ENCODE measurements at regions not wholly inside any gene's neighbourhood (a gene's known extent, or its start where the extent isn't known, plus 50 kb on each side); places are given as distances from the start of the nearest gene placed in this dataset.
"Not testable (repeated sequence)": the region's sequence is repeated elsewhere in the genome, so short reads cannot be mapped to it uniquely, and the experiment has no call there.

DNA sequence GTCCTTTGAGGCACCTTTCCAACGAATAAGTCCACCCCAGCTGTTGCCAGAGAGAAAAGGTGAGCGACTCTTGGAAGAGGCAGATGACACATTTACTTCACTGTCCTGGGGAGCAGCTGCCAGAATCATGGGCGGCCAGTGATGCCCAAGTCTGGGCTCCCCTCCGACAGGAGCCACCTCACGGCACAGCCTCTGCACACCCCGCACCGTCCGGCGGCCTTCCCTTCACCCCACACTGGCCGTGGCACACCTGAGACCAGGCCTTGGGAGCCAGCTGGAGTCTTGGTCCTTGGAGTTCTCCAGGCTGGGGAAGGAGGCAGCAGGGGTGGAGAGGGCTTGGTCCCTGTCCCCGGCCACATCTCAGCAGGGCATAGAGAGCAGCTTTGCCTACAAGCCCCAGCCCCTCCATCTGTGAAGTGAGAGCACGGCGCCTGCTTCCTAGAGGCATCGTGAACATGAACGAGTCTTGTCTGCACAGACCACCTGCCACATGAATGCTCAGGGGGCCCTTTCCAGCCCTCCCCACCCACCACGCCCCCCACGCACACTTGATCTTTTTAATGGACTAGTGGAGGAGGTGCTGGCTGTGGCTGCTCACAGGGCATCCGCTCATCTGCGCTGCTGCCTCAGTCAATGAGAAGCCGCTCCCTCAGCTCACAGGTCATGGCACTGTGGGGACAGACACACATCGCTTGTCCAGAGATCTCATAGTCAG, 400.2 kb upstream of the MYT1L start:
- DNase-seq, result no peak

DNA sequence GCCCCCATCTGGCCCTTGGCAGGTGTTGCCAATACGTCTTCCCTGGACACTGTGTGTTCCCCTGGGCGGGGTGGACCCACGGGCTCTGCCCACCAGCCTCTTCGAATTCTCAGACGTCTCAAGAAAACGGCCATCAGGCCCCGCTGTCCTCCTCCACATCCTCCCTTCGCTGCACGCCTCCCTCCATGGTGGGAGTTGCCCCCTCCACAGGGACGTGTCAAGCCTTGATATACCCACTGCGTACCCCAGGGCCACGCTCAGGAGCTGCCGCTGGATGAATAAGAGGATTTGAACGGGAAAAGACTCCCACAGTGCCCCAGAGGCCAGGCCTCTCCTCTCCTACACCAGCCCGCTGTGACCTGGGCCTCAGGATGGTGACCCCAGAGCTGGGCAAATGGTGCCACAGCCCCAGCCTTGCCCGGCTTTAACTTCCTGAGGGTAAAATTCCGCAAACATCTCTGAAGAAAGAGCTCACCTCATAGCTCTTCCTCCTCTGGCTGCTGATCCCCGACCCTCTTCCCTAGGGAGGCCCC, 399.3 kb upstream of the MYT1L start:
- DNase-seq, result no peak

DNA sequence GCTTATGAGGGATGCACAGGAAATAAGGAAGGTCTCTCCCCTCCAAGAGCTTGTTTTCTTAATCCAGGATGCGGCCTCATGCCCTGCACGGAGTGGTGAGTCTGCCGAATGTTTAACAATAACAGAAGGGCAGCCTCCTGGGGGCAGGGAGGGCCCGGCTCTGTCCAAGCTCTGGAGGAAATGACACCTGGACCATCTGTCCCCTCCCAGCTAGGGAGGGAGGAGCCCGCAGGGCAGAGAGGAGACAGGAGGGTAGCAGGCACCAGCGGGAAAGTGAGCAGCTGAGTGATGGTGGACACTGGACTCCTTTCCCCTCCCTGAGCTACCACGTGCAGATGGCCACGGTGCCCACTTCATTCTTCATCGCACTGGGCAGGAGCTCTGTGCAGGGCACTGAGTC, 398.2 kb upstream of the MYT1L start:
- DNase-seq, result no peak

DNA sequence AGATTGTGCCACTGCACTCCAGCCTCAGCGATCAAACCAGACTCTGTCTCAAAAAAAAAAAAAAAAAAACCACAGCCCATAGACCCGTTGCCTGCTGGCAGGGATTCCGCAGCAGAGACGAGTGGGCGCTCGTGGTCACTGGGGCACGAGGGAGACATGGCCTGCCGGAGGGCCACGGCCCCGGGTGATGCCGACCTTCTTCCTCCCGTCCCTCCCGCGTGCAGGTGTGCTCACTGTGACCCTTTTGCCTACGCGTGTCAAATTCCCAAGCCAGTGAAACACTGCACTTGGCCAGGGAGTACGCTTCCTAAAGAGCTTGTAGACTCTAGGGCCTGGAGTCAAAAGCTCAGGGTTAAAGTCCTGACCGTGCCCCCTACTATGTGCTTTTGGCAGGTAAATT, 397.6 kb upstream of the MYT1L start:
- no peak for DNase-seq

DNA sequence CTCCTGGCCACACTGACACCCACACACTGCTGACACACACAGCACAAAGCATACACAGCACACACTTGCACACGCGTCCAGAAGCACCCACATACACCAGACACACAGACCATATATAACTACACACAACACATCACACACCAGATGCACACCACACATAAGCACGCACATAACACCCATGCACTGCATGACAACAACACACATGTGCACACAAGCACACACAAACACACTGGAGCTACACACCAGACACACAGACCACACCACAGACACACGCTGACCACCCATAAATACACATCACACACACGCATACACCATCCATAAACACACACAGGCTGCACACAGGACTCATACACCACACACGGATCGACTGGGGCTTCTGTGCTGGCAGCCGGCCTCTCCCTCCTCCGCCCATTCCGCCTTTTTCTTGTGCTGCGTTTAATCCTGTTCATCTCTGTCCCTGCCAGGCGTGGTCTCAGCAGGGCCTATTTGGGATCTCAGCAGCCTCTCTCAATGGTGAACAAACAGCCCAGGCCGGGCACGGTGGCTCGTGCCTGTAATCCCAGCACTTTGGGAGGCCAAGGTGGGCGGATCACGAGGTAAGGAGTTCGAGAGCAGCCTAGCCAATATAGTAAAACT, 396.9 kb upstream of the MYT1L start:
- no peak for DNase-seq

DNA sequence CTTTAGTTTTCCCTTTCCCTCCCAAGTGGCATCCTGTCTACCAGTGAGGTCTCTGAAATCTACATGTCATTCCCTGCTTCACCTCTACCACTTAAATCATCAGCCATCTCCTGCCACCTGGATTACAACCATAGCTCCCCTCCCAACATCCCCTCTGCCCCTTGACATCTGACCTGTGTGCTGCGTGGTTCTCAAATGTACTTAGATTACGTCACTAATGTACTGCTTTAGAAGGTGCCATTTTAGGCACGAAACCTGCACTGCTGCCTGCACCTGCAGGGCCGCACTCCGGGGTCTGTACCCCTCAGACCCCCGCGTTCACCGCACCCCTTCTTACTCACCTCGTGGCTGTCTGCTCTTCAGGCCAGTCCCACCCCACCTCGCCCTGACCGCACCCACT, 395.1 kb upstream of the MYT1L start:
- DNase-seq, result no peak

DNA sequence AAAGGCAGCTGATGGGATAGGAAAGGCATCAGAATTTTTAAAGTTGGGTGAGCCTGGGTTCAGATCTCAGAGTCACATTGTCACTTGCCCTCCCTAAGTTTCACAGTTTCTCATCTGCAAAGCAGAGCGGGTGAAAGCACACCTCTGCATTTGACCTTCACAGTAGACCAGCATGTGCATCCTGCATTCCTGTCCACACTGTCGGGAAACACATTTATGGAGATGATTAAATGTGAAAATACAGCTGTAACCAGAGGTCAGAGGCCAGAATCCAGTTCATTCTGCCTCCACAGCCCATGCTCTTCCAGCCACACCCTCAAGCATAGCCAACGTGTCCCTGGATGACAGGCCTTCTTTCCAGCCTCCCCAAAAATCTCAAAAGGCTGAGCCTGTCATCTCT, 392.0 kb upstream of the MYT1L start:
- DNase-seq, result no peak

DNA sequence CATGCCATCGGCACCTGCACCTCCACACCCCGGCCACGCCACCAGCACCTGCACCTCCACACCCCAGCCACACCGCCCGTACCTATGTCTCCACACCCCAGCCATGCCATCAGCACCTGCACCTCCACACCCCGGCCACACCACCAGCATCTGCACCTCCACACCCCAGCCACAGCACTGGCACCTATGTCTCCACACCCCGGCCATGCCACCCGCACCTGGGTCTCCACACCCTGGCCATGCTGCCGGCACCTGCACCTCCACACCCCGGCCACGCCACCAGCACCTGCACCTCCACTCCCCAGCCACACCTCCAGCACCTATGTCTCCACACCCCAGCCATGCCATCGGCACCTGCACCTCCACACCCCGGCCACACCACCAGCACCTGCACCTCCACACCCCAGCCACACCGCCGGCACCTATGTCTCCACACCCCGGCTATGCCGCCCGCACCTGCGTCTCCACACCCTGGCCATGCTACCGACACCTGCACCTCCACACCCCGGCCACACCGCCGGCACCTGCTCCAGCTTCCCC, 390.3 kb upstream of the MYT1L start:
- no peak for DNase-seq

DNA sequence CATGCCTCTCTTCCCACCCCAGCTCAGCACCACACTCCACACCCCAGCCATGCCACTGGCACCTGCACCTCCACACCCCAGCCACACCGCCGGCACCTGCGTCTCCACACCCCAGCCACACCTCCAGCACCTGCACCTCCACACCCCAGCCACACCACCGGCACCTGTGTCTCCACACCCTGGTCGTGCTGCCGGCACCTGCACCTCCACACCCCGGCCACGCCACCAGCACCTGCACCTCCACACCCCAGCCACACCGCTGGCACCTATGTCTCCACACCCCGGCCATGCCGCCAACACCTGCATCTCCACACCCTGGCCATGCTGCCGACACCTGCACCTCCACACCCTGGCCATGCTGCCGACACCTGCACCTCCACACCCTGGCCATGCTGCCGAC, 389.7 kb upstream of the MYT1L start:
- DNase-seq, result not testable (repeated sequence)

DNA sequence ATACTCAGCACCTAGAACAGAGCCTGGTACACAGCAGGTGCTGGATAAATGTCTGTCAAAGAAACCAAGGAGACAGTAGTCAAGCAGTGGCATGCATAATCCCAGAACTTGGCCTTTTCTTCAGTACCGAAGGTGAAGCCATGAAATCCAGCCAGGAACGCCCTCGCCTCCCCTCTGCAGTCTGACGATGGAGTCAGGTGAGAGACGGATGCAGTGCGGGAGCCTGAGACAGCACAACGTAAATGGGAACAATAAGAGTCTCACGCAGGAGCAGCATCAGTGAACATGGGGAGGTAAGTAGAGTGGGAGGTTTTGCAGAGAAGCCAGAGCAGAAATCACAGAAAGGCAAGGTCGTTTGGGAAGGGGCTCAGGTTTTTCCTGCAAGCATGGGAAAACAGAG, 389.3 kb upstream of the MYT1L start:
- no peak for DNase-seq

DNA sequence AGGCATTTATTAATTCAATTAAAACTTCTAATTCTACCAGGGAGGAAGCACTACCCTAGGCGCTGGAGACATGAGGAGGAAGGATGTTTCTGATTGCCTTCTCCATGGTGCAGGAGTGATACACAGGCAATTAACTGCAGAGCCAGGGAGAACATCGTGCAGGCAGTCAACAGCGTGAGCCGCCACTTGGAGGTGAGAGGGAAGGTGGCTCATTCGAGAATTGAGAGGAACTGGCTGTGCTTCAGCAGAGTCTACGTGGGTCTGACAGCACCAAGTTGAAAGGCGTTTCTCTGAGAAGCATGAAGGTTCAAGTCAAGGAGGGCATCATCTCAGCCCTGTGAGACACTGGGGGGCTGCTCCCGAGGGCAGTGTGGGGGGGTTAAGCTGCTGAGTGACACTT, 388.7 kb upstream of the MYT1L start:
- DNase-seq, result no peak

DNA sequence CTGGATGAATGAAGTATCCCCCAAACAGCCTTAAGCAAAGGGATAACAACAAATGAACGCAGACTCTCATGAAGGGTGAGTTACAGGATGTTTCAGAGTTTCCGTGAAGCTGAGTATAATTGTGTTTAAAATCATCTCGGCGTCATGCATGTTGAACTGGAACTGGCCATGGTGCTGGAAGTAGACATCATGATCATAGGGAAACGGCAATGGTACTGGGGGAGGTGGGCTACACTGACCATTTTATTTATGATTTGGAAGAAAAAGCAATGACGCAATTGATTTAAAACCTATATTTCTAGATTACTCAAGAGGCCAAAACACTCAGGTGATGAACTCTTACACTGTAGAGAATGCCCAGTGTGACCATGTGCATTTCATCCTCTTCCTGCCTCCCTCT, 387.9 kb upstream of the MYT1L start:
- DNase-seq, result no peak

DNA sequence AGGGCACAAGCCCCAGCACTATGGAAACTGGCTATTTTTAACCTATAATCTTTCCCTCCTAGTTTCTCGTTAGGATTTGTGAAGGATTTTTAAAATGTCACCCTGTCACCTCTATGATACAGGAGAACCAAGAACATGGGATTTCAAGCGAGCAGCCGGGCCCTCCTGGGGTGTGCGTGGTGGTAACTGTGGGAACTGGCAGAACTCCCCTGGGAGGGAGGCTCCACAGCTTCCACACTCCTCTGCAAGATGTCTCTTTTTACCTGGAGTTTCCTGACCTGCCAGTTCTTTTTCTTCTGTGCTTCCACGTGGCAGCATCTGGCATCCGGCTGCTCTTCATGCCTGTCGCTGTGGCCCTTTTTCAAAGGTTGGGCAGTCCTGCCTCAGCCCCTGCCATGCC, 386.3 kb upstream of the MYT1L start:
- no peak for DNase-seq

DNA sequence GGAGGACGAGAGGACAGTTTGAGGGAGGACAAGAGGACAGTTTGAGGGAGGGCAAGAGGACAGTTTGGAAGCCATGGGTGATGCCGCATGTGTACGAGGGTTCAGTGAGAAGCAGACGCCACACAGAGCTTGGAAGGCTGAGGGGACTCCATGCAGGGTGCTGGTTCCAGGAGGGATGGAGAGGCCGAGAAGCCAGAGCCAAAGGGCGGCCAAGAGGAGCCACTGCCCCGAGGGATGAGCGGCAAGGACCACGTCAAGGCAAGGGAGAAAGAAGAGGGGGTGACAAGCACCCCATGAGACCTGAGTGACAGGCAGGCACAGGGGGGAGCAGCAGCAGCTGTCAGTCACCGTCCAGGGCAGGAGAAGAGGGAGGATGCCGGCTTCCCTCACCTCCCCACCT, 385.7 kb upstream of the MYT1L start:
- no peak for DNase-seq

DNA sequence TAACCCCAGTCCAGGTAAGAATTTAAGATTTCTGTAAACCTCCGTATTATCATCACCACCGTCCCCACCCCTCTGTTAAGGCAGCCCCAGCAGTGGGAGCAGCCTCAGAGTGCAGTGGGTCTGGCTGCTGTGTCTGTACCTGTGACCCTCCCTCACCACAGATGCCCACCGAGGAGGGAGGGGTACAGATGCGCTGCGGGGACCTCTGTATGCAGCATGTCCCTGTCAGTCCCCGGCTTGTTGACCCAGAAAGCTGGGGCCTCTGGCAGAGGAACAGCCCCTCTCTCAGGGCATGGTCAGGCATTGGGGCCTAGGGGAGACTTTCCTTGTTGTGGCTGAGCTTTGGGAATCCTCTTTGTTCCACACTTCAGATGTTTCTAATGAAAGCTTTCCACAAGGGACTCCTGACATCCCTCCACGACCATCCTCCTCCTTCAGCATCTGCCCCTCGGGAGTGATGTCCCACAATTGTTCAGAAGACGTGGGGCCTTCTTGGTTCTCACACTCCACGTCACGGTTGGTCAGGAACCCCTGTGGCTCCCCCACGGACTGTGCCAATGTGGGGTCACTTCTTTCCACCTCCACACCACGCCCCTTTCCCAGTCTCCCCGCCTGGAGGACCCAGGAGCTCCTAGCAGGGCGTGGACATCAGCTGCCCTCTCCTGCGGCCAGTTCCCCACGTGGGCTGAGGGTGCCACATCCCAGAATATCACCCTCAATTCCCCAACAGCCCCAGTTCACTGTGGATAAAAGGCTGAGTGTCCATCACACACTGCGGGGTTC, 384.2 kb upstream of the MYT1L start:
- no peak for DNase-seq

DNA sequence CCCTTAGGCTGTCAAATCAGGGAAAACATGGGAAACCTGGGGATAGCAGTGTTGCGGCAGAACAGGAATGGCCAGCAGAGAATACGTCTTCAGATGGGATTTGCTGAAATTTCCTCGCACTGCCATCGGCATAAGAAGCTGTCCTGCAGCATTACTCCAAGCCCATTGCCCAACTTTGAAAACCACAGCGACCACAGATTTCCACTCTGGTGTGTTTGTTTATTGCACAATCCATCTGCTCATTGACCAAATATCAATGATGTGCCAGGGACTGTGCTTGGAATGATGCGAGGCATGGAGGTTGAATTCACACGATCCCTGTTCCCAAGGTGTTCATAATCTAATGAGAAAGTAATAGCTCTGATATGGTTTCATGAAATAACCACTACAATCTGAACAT, 383.3 kb upstream of the MYT1L start:
- DNase-seq, result no peak

DNA sequence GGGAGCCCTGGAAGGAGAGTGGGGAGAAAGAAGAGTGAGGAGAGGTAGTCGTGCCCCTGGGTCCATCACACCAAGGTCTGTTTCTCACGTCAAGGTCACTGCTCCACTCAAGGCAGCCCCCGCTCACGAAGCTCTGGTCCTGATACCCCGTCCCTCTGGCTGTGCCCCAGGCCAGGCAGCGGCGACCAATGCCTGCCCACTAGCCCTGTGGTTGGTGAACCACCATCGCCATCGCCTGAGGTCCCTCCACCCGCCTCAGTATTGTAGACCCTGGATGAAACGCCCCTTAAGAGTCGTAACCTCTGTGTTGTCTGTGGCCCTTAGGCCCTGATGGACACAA, 378.3 kb upstream of the MYT1L start:
- DNase-seq, result no peak

DNA sequence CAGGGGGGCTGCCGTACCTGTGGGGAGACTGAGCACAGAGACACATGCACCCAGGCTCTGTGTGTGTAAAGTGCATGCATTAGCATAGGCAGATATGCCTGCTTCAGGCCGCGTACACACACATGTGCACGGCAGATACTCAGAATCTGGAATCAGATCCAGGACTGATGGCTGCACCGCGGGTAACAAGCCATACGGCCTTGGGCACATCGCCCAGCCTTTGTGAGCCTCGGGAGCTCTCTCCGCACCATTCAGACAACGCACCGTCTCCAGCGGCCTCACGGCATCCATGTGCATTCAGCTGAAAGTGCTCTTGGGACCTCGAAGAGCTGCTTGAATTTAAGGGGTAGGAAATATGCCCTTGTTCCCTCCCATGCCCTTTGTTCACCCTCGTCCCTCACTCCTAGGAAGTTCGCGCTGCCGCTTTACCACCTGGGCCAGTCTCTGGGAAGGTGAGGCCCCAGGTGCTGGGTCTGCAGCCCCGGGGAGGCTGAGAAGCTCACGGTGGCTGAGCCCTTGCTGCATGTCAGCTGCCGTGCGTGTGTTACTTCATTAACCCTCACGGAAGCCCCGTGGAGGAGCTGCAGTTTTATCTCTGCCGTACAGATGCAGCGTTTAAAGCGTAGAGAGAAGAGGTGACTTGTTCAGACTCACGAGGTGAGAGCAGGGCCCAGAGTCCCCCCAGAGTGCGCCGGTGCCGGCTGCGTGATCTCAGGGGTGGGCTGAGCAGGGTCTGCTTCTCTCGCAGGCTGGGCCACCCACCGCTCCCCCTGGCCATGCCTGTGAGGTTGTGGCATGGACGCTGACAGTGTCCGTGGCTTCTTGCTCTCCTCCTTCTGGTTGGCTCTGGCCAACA, 377.7 kb upstream of the MYT1L start:
- DNase-seq, result no peak

DNA sequence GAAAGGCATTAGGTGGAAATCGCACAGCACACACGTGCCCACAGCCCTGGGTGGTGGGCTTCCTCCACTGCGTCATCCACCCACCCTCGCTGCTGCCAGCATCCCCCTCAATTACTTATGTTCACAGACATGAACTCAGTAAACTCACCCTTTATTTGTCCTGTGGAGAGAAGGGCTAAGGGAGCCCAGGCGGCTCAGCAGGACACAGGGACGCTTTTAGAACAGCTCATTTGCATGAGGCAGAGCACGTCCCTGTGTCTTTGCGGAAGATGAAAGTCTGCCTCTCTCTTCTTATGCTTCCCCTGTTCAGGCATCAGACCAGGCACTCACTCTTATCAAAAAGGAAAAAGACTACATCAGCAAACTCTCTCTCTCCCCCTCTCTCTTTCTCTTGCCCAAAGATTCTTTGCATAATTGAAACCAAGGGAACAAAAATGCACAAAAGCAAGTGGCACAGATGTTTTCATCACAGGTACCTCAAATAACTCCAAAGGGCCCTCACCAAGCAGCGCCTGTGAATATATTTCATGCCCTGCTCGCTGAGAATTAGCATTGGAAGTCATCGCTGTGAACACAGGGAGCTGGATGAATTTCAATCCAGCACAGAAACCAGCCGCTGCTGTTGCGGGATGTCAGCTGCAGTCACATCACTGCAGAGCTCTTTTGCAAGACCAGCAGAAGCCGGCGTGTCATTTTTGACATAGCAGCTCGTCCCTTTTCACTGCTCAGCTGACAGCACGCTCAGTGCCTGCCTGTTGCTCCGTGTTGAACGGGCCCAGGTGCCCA, 376.3 kb upstream of the MYT1L start:
- DNase-seq, result peak; percentile 38

DNA sequence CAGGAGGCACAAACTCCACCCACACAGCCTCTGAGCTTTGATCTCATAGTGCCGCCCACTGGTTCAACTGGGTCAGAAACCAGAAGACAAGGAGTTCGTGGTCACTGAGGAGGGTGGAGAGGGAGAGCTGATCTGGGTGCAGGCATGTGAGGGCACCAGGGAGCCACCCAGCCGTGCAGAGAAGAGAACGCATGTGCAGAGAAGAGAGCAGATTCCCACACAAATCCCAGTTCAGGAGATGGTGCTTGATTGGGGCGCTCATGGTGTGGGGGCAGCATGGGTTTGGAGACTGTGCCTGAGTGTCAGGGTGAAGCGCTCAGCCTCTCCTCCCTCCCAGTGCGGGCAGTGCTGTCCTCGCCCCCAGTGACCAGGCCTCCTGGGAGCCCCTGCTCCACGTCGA, 375.2 kb upstream of the MYT1L start:
- DNase-seq, result no peak

DNA sequence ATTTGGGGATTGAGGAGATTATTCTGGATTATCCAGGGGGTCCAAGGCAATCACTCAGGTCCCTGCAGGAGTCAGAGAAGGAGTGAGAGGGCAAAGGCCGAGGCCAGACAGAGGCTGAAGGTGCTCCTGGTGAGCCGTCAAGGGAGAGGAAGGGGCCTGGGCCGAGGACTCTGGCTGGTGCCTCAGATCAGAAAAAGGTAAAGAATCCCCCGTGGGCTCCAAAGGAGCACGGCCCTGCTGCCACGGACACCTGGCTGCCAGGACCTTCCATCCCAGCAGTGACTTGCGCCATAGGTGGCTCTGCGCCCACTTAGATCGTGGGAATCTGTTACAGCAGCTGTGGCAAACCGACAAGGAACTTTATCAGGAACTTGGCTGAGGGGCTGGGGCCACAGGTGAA, 374.8 kb upstream of the MYT1L start:
- DNase-seq, result no peak

All from NCI-H526 treated with DMSO at 0.1 percent for 48 hours (cell line).